Ishikawa (cell line): ENCODE measurements at regions not wholly inside any gene's neighbourhood (a gene's known extent, or its start where the extent isn't known, plus 50 kb on each side); places are given as distances from the start of the nearest gene placed in this dataset.

Experiments used
- TAF1 ChIP-seq: IDR thresholded peaks from 2 replicates; pipeline ENCODE4 v1.6.1; 2012; ENCODE audit warnings: low read depth, mild to moderate bottlenecking
- YY1 ChIP-seq: IDR thresholded peaks from 2 replicates; pipeline ENCODE4 v1.6.1; 2012; ENCODE audit warnings: low read depth
- TF ChIP-seq, protein P1 (sequence below): IDR thresholded peaks from 2 replicates; pipeline ENCODE4 v1.6.1; 2012

- TF ChIP-seq YY1 (no peak), TAF1 (no peak)
- TF ChIP-seq, protein P1, sequence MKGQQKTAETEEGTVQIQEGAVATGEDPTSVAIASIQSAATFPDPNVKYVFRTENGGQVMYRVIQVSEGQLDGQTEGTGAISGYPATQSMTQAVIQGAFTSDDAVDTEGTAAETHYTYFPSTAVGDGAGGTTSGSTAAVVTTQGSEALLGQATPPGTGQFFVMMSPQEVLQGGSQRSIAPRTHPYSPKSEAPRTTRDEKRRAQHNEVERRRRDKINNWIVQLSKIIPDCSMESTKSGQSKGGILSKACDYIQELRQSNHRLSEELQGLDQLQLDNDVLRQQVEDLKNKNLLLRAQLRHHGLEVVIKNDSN, result no peak
Measured at GRCh38 chr3:71865727-71866126, 80.8 kb upstream of the PROK2 start.
